Sigmoid colon (tissue), 4 donors: ENCODE measurements at regions not wholly inside any gene's neighbourhood (a gene's known extent, or its start where the extent isn't known, plus 50 kb on each side); places are given as distances from the start of the nearest gene placed in this dataset.

Experiments used
- EP300 ChIP-seq, 4 donors: sonication (generic); formaldehyde crosslinking; IDR thresholded peaks; one replicate each; pipeline ENCODE4 v1.6.1; 2017; ENCODE audit warnings: antibody characterized with exemption in 4 of 4
- POLR2A ChIP-seq, 2 donors: fragments of 450-650 bp; IDR thresholded peaks; one replicate each; pipeline ENCODE4 v1.6.1; 2016; ENCODE audit warnings: antibody characterized with exemption in 2 of 2, mild to moderate bottlenecking in 2 of 2, moderate library complexity in 2 of 2
- POLR2AphosphoS5 ChIP-seq, 4 donors: sonication (generic); formaldehyde crosslinking; IDR thresholded peaks; one replicate each; pipeline ENCODE4 v1.6.1; 2017; ENCODE audit warnings: antibody characterized with exemption in 4 of 4
- TF ChIP-seq, protein P1 (sequence below), 4 experiments: fragments of 450-650 bp in 3 of 4; fragments of 200-600 bp in 1 of 4; IDR thresholded peaks; one replicate each; pipeline ENCODE4 v1.5.1; 2016 to 2019; ENCODE audit warnings: antibody characterized with exemption in 4 of 4, mild to moderate bottlenecking in 3 of 4, moderate library complexity in 2 of 4

DNA sequence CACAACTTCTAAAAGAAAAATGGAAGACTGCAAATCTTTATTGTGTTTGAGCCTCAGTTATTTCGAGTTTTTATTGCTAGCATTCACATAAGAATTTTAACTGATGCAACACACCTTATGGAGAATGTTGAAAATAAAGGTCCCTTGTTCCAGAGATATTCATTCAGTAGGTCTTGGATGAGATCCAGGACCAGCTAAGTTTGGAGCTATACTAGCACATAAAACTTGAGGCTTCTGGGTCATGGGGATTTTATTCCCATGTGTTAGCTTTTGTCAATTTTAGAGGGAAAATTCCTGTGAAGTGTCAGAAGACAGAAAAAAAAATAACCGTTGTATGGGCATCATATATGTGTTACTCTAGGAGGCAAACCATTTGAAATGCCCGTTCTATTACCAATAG, 693.2 kb upstream of the MIS18BP1 start:
- TF ChIP-seq POLR2A (IDR thresholded peaks at IDR 0.05) (no peak), EP300 (IDR thresholded peaks at IDR 0.05) (no peak), POLR2AphosphoS5 (IDR thresholded peaks at IDR 0.05) (no peak)
- TF ChIP-seq, protein P1, sequence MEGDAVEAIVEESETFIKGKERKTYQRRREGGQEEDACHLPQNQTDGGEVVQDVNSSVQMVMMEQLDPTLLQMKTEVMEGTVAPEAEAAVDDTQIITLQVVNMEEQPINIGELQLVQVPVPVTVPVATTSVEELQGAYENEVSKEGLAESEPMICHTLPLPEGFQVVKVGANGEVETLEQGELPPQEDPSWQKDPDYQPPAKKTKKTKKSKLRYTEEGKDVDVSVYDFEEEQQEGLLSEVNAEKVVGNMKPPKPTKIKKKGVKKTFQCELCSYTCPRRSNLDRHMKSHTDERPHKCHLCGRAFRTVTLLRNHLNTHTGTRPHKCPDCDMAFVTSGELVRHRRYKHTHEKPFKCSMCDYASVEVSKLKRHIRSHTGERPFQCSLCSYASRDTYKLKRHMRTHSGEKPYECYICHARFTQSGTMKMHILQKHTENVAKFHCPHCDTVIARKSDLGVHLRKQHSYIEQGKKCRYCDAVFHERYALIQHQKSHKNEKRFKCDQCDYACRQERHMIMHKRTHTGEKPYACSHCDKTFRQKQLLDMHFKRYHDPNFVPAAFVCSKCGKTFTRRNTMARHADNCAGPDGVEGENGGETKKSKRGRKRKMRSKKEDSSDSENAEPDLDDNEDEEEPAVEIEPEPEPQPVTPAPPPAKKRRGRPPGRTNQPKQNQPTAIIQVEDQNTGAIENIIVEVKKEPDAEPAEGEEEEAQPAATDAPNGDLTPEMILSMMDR (IDR thresholded peaks at IDR 0.05), result no peak
